B cell (primary cell): ENCODE measurements at regions not wholly inside any gene's neighbourhood (a gene's known extent, or its start where the extent isn't known, plus 50 kb on each side); places are given as distances from the start of the nearest gene placed in this dataset.

Experiments
- ATAC-seq: fragments of 200-7000 bp; cut with Tn5 transposase; one replicate; pipeline ENCODE4 v1.10.0; 2021; ENCODE audit warnings: low read depth, mild to moderate bottlenecking, moderate number of reproducible peaks, moderate library complexity
- CTCF ChIA-PET: fragments of 350-600 bp; sonication (Branson Sonifier 250); formaldehyde crosslinking; loops from one replicate; lab custom pipeline; 2021; ENCODE audit warnings: antibody characterized with exemption, inconsistent platforms; lab: Charles Lee
- POLR2A ChIA-PET: fragments of 350-600 bp; sonication (Branson Sonifier 250); formaldehyde crosslinking; loops from one replicate; lab custom pipeline; 2021; ENCODE audit warnings: antibody characterized with exemption; lab: Charles Lee
- DNase-seq: peaks from one replicate; pipeline ENCODE4 v3.0.0; 2013
- H2AFZ ChIP-seq: 2 replicates; pipeline ENCODE4 v1.6.1; 2012; ENCODE audit warnings: mild to moderate bottlenecking, low read depth, low read length; ENCODE audit not compliant: insufficient read depth, poor library complexity, severe bottlenecking
- H3K27ac ChIP-seq, 2 donors: 1 replicate in 1 of 2; 2 replicates in 1 of 2; pipeline ENCODE4 v1.5.1; 2012 to 2013; ENCODE audit warnings: low read length in 2 of 2, mild to moderate bottlenecking in 2 of 2, moderate library complexity in 1 of 2
- H3K27me3 ChIP-seq, 4 experiments: fragments of 200-600 bp in 1 of 4; sonication (generic) in 1 of 4; replicated peaks in 1 of 4; 1 replicate in 2 of 4; 2 replicates in 2 of 4; pipeline versions ENCODE4 v1.6.1 to v1.7.0; 2013 to 2016; ENCODE audit warnings: low read length in 3 of 4, mild to moderate bottlenecking in 2 of 4, mixed read lengths in 1 of 4, moderate library complexity in 1 of 4; ENCODE audit not compliant: insufficient read depth in 4 of 4, control insufficient read depth in 3 of 4; ENCODE audit errors: control extremely low read depth in 1 of 4
- H3K36me3 ChIP-seq, 2 experiments: replicated peaks in 1 of 2; 1 replicate in 1 of 2; 2 replicates in 1 of 2; pipeline versions ENCODE4 v1.6.1 to v1.7.1; 2013; ENCODE audit warnings: low read length in 1 of 2; ENCODE audit not compliant: insufficient read depth in 2 of 2, control insufficient read depth in 1 of 2; ENCODE audit errors: control extremely low read depth in 1 of 2, extremely low read depth in 1 of 2
- H3K4me1 ChIP-seq, 2 donors: fragments of 200-600 bp in 1 of 2; sonication (generic) in 1 of 2; 1 replicate in 1 of 2; 2 replicates in 1 of 2; pipeline versions ENCODE4 v1.5.1 to v1.6.1; 2013 to 2017; ENCODE audit warnings: low read length in 2 of 2; ENCODE audit not compliant: control insufficient read depth in 2 of 2, insufficient read depth in 2 of 2
- H3K4me2 ChIP-seq: replicated peaks from 2 replicates; pipeline ENCODE3; 2012; ENCODE audit warnings: mild to moderate bottlenecking, low read depth, low read length; ENCODE audit not compliant: poor library complexity, severe bottlenecking
- H3K4me3 ChIP-seq, 5 experiments: fragments of 200-600 bp in 1 of 5; sonication (generic) in 1 of 5; 1 replicate in 3 of 5; 2 replicates in 2 of 5; pipeline versions ENCODE4 v1.5.1 to v1.7.0; 2011 to 2016; ENCODE audit warnings: low read length in 4 of 5, mild to moderate bottlenecking in 4 of 5, low read depth in 2 of 5, control low read depth in 1 of 5, moderate library complexity in 1 of 5; ENCODE audit not compliant: insufficient read depth in 1 of 5; ENCODE audit errors: control extremely low read depth in 1 of 5, extremely low read depth in 1 of 5
- H3K79me2 ChIP-seq: fragments of 200-600 bp; sonication (generic); one replicate; pipeline ENCODE4 v1.6.0; 2016; ENCODE audit warnings: low read length; ENCODE audit not compliant: control insufficient read depth, insufficient read depth
- H3K9ac ChIP-seq: fragments of 200-600 bp; sonication (generic); 2 replicates; pipeline ENCODE4 v1.6.1; 2017; ENCODE audit warnings: mild to moderate bottlenecking, low read length, moderate library complexity
- H3K9me3 ChIP-seq, 3 donors: one replicate each; pipeline versions ENCODE4 v1.6.1 to v1.7.1; 2013; ENCODE audit warnings: low read length in 2 of 3; ENCODE audit not compliant: control insufficient read depth in 2 of 3, insufficient read depth in 1 of 3; ENCODE audit errors: control extremely low read depth in 1 of 3
- H4K20me1 ChIP-seq: 2 replicates; pipeline ENCODE4 v1.6.0; 2012; ENCODE audit warnings: mild to moderate bottlenecking, low read length; ENCODE audit not compliant: insufficient read depth, control insufficient read depth, poor library complexity, severe bottlenecking
- H3K27ac Mint-ChIP-seq: one replicate; pipeline ENCODE4 v1.8.0; 2021; ENCODE audit warnings: mixed read lengths
- H3K27me3 Mint-ChIP-seq: one replicate; pipeline ENCODE4 v1.8.0; 2021; ENCODE audit warnings: mixed read lengths
- H3K4me1 Mint-ChIP-seq: one replicate; pipeline ENCODE4 v1.8.0; 2021; ENCODE audit warnings: mixed read lengths
- H3K4me3 Mint-ChIP-seq: one replicate; pipeline ENCODE4 v1.8.0; 2021; ENCODE audit warnings: mixed read lengths
- H3K9me3 Mint-ChIP-seq: one replicate; pipeline ENCODE4 v1.8.0; 2022; ENCODE audit warnings: mixed read lengths; ENCODE audit not compliant: insufficient read depth
- CTCF ChIP-seq: fragments of 200-600 bp; IDR thresholded peaks from one replicate; pipeline ENCODE4 v1.8.0; 2022; ENCODE audit warnings: antibody characterized with exemption, mild to moderate bottlenecking
- EZH2 ChIP-seq: IDR thresholded peaks from 2 replicates; pipeline ENCODE4 v1.6.1; 2012; ENCODE audit warnings: borderline replicate concordance, low read depth, mild to moderate bottlenecking, moderate library complexity, low read length; ENCODE audit not compliant: insufficient read depth, poor library complexity, severe bottlenecking
- WGBS: methylation state at CpG from one replicate; pipeline ENCODE4 v1.1.5; 2013; ENCODE audit warnings: missing lambda C conversion rate; ENCODE audit not compliant: insufficient coverage; 5-methylcytosine and 5-hydroxymethylcytosine counted together
- intact Hi-C: fragments of 100-400 bp; cut with micrococcal nuclease; formaldehyde crosslinking; loops from one replicate; pipeline ENCODE4 v1.10.0; 2022

- H2AFZ ChIP-seq = no peak overlapping the region
- no peak overlapping the region for H3K4me3 ChIP-seq
- no peaks in the 10 kb centered on the region for H3K4me1 Mint-ChIP-seq
- no peaks in the 10 kb centered on the region for H3K9me3 ChIP-seq
- H3K27me3 ChIP-seq = no peaks in the 10 kb centered on the region
- H3K36me3 ChIP-seq = no peaks in the 10 kb centered on the region
- ChIA-PET CTCF (no interaction called here), POLR2A (no interaction called here)
- no peak for DNase-seq
- H3K27ac Mint-ChIP-seq = no peak overlapping the region
- no CpG with 5 or more reads among the region's 1 CpG for WGBS
- H3K27ac ChIP-seq = no peak overlapping the region
- no peaks in the 10 kb centered on the region for H3K79me2 ChIP-seq
- H3K27me3 Mint-ChIP-seq = no peaks in the 10 kb centered on the region
- TF ChIP-seq CTCF (no peak), EZH2 (no peak)
- H3K4me3 Mint-ChIP-seq = no peak overlapping the region
- no peak for ATAC-seq
- H3K4me2 ChIP-seq = no peak overlapping the region
- no peaks in the 10 kb centered on the region for H4K20me1 ChIP-seq
- H3K9me3 Mint-ChIP-seq = no peaks in the 10 kb centered on the region
- no peaks in the 10 kb centered on the region for H3K4me1 ChIP-seq
- intact Hi-C loops = no loop called here
- no peak overlapping the region for H3K9ac ChIP-seq
Observed at GRCh38 chr4:117893207-117893606, 141.1 kb upstream of the NDST3 start.

GRCh38 chr4:117898496-117898895 is 135.8 kb upstream of the NDST3 start:
- ChIA-PET POLR2A (no interaction called here), CTCF (no interaction called here)
- Histone ChIP-seq H2AFZ (no peak overlapping the region), H3K4me2 (no peak overlapping the region), H4K20me1 (no peaks in the 10 kb centered on the region), H3K27me3 (no peaks in the 10 kb centered on the region), H3K9me3 (no peaks in the 10 kb centered on the region), H3K79me2 (no peaks in the 10 kb centered on the region), H3K4me3 (no peak overlapping the region), H3K36me3 (no peaks in the 10 kb centered on the region), H3K27ac (no peak overlapping the region), H3K4me1 (no peaks in the 10 kb centered on the region), H3K9ac (no peak overlapping the region)
- H3K27ac Mint-ChIP-seq = no peak overlapping the region
- no peaks in the 10 kb centered on the region for H3K4me1 Mint-ChIP-seq
- no peak for TF ChIP-seq CTCF
- no peak for TF ChIP-seq EZH2
- H3K27me3 Mint-ChIP-seq = no peaks in the 10 kb centered on the region
- no peak overlapping the region for H3K4me3 Mint-ChIP-seq
- DNase-seq (no peak), ATAC-seq (no peak)
- intact Hi-C loops = no loop called here
- H3K9me3 Mint-ChIP-seq = no peaks in the 10 kb centered on the region
